ENCODE measurements at regions not wholly inside any gene's neighbourhood (a gene's known extent, or its start where the extent isn't known, plus 50 kb on each side); places are given as distances from the start of the nearest gene placed in this dataset.

GRCh38 chr15:94177112-94177511, 54.2 kb upstream of the MCTP2 start:
- no peak for DNase-seq

- no peak for DNase-seq
Measured at GRCh38 chr15:94175420-94175819, 55.9 kb upstream of the MCTP2 start.

GRCh38 chr15:94174399-94174802, 57.0 kb upstream of the MCTP2 start:
- no peak for DNase-seq

- DNase-seq: no peak
Measured at GRCh38 chr15:94168250-94168649, 63.1 kb upstream of the MCTP2 start.

DNA sequence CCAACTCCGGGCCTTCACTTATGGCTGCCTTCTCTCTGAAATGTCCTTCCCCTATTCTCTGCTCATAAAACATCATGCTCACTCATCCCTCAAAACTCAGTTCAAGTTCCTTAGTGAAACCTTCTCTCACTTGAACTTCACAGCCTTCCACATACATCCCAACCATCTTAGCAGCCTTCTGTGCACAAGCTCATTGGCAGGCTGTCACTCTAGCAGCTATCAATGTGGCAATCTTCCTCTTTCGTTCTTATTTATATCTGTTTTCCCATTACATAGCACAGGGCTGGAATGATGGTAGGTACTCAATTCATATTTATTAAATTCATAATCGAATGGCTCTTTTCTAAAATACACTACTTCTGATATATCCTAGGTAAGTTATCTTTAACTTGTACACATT, 66.4 kb upstream of the MCTP2 start:
- no peak for DNase-seq

- peak; percentile 79 for DNase-seq
Measured at GRCh38 chr15:94164202-94164807, 67.1 kb upstream of the MCTP2 start.

- DNase-seq: no peak
Measured at GRCh38 chr15:94162939-94163338, 68.4 kb upstream of the MCTP2 start.

- DNase-seq: no peak
Measured at GRCh38 chr15:94154255-94154654, 77.1 kb upstream of the MCTP2 start.

GRCh38 chr15:94145046-94145445, 86.3 kb upstream of the MCTP2 start:
- no peak for DNase-seq

GRCh38 chr15:94141802-94142201, 89.6 kb upstream of the MCTP2 start:
- DNase-seq: no peak

- DNase-seq: no peak
Measured at GRCh38 chr15:94135486-94136147, 95.7 kb upstream of the MCTP2 start.

- no peak for DNase-seq
Measured at GRCh38 chr15:94131875-94132274, 99.5 kb upstream of the MCTP2 start.

GRCh38 chr15:94130504-94130903, 100.9 kb upstream of the MCTP2 start:
- DNase-seq: no peak

DNA sequence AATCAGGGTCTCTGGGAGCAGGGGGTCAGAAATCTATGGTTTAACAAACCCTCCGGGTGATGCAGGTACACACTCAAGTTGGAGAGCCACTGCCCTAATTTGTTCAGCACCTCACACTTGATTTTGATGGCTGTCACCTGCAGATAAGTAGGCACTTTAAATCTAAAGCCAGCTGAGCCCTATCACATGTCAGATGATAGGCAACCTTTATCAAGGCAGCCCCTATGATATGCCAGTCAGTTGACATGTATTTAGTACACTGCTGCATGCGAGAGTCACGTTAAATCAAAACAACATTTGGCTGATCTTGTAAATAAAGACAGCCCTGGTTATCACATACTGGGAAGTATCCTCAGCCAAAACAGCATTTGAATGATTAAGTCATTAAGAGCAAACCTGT, 104.4 kb upstream of the MCTP2 start:
- no peak for DNase-seq

DNA sequence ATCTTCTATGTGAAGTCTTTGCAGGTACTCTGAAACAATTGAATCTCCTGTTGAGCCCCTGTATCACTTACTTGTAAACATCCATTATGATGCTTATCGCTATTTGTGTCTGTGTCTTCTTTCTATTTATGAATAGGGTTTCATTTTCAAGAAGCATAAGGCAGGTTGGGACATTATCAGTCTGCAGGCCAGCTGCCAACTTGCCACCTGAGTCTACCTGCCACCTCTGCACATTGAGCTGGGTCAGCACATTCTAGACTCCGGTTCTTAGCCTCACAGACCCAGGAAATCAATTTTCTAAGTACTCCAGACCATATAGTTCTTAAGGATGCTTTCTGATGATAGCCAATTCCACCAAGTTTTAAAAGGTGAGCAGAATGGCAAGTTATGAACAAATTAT, 105.7 kb upstream of the MCTP2 start:
- no peak for DNase-seq

DNA sequence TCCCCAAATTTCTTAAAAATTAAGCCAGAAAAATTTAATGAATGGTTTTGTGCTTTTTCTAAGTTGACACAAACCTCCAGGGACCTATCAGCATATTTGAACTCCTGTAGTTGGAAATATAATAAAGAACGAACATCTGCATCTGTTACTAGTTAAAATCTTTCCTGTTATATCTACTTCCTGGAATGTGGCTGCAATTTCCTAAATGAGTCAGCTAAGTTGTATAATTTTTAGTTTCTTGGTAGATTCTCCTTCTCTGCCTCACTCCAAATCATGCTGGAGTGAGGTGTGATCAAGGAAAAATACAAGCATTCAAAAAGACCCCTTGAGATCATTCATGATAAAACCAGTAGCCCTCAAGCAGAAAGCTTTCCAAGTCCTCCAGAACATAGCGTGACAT, 106.2 kb upstream of the MCTP2 start:
- no peak for DNase-seq

- no peak for DNase-seq
Measured at GRCh38 chr15:94122516-94122915, 108.8 kb upstream of the MCTP2 start.

DNA sequence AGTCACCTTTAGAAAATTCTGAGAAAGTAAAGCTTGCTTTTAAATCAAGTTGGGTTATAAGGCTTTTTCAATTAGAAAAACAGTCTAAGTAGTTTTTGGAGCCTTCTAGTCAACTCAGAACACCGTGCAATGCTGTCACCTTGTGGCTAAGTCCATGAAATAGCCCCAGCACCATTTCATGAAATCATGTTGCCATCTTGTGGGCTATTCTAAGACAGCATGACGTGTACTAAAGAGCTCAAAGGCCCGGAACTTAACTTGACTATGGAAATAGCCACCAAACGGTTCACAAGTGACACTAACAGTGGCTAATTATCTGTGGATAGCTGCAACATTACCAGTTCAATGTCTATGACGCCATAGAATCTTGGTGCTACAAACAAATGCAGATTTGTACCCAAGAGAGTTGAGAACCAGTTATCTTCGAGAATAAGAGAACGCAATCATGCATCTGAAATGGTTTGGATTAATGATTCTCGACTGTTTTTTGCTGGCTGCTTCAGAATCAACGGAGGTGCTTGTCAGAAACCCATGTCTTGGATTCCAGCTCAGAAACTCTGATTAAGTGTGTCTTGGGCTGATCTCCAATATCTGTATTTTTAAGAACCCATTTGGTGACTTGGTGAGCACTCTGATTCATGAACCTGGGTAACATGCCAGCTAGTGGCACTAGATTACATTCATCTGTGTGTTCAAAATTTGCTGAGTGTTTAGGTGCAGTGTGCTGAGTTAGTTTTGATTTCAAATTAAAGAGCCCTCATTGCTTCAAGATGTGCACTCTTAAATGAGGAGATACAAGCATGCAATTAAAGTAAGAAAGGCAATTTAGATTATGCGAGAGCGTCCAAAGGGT, 111.2 kb upstream of the MCTP2 start:
- DNase-seq: peak; percentile 33

GRCh38 chr15:94119298-94119811, 112.0 kb upstream of the MCTP2 start:
- DNase-seq: no peak

GRCh38 chr15:94110476-94111130, 120.8 kb upstream of the MCTP2 start:
- DNase-seq: no peak

DNA sequence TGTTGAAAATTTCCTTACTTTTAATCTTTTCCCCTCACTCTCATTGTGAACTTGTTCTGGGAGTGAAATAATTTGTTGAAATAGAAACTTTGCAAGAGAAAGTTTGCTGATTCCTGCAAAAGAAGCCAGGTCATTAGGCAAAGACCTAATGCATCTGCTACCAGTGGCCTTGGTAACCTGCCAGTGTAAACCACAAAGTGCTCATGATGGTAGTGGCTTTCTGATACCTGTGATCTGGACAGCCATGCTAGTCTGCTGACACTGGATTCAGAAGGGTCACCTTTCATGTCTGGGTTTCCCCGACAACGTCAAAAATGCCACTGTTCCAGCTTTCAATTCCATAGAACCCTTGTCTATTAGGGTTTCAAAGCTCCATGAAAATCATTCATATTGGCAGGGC, 123.7 kb upstream of the MCTP2 start:
- DNase-seq: no peak

DNA sequence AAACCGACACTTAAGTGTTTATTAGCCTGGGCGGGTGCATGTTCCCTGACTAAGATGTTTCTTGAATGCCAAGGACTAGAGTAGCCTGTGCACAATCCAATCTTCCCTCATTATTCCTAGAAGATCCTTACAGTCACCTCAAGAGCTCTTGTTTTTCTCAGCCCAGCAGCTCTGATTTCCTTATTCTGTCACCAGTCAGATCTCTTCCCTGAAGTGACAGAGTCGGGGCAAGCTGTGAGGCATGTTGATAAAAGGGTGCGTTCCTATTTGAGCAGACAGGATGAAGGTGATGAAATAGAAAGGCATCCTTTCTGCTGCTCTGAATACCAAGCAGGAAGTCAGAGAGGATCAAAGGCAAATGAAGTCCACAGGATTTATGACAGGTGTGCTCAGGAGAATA, 125.6 kb upstream of the MCTP2 start:
- DNase-seq: no peak

GRCh38 chr15:94100863-94101262, 130.5 kb upstream of the MCTP2 start:
- DNase-seq: no peak

Data from stimulated activated CD8-positive, alpha-beta memory T cell treated with anti-CD3 and anti-CD28 coated beads, Interleukin-4, amount 100 ng/mL, for 48 hours (primary cell).